ENCODE measurements at regions not wholly inside any gene's neighbourhood (a gene's known extent, or its start where the extent isn't known, plus 50 kb on each side); places are given as distances from the start of the nearest gene placed in this dataset.

GRCh38 chr10:71049994-71050393, 161.6 kb upstream of the PCBD1 start:
- no peak for DNase-seq

GRCh38 chr10:71052076-71052660, 160.2 kb upstream of the UNC5B start:
- no peak for DNase-seq

GRCh38 chr10:71052708-71053107, 159.7 kb upstream of the UNC5B start:
- no peak for DNase-seq

GRCh38 chr10:71053169-71053895, 159.0 kb upstream of the UNC5B start:
- no peak for DNase-seq

- no peak for DNase-seq
These were observed 154.1 kb upstream of the UNC5B start for GRCh38 chr10:71058308-71058707.

GRCh38 chr10:71059054-71059818, 153.1 kb upstream of the UNC5B start:
- DNase-seq, result no peak

- no peak for DNase-seq
These were observed 152.4 kb upstream of the UNC5B start for GRCh38 chr10:71059943-71060342.

GRCh38 chr10:71060476-71061426, 151.6 kb upstream of the UNC5B start:
- no peak for DNase-seq

GRCh38 chr10:71061472-71061871, 150.9 kb upstream of the UNC5B start:
- no peak for DNase-seq

- no peak for DNase-seq
These were observed 150.2 kb upstream of the UNC5B start for GRCh38 chr10:71062156-71062555.

- DNase-seq, result no peak
These were observed 149.0 kb upstream of the UNC5B start for GRCh38 chr10:71063401-71063800.

- DNase-seq, result no peak
These were observed 147.8 kb upstream of the UNC5B start for GRCh38 chr10:71064413-71065118.

- no peak for DNase-seq
These were observed 146.7 kb upstream of the UNC5B start for GRCh38 chr10:71065659-71066058.

- DNase-seq, result no peak
These were observed 145.8 kb upstream of the UNC5B start for GRCh38 chr10:71066600-71066999.

- DNase-seq, result no peak
These were observed 145.2 kb upstream of the UNC5B start for GRCh38 chr10:71067098-71067740.

GRCh38 chr10:71068861-71069271, 143.5 kb upstream of the UNC5B start:
- no peak for DNase-seq

GRCh38 chr10:71069909-71070666, 142.3 kb upstream of the UNC5B start:
- no peak for DNase-seq

GRCh38 chr10:71070741-71071140, 141.6 kb upstream of the UNC5B start:
- no peak for DNase-seq

- no peak for DNase-seq
These were observed 140.1 kb upstream of the UNC5B start for GRCh38 chr10:71072131-71072822.

GRCh38 chr10:71072823-71073210, 139.6 kb upstream of the UNC5B start:
- DNase-seq, result no peak
